BJ (cell line): ENCODE measurements at regions not wholly inside any gene's neighbourhood (a gene's known extent, or its start where the extent isn't known, plus 50 kb on each side); places are given as distances from the start of the nearest gene placed in this dataset.

ENCODE experiments used
- CTCF ChIA-PET: fragments of 350-600 bp; formaldehyde crosslinking; extraction: SDS; loops from one replicate; lab custom pipeline; 2021; ENCODE audit warnings: antibody characterized with exemption, inconsistent platforms; lab: Yijun Ruan, JAX
- POLR2A ChIA-PET: fragments of 300-600 bp; sonication (Branson Sonifier 250); formaldehyde crosslinking; extraction: SDS; loops from one replicate; lab custom pipeline; 2021; ENCODE audit warnings: antibody characterized with exemption; lab: Charles Lee
- DNase-seq: peaks from one replicate; pipeline ENCODE4 v3.0.0-alpha.2; 2011; ENCODE audit warnings: low read depth
- H3K27me3 ChIP-seq: 2 replicates; pipeline ENCODE4 v1.6.0; 2011; ENCODE audit warnings: low read length; ENCODE audit not compliant: control insufficient read depth, insufficient read depth
- H3K36me3 ChIP-seq: 2 replicates; pipeline ENCODE4 v1.5.1; 2011; ENCODE audit warnings: low read length; ENCODE audit not compliant: control insufficient read depth, insufficient read depth
- H3K4me3 ChIP-seq: 2 replicates; pipeline ENCODE4 v1.5.1; 2011; ENCODE audit warnings: low read depth, mild to moderate bottlenecking, control low read depth, low read length
- TF ChIP-seq, protein P1 (sequence below): IDR thresholded peaks from 2 replicates; pipeline ENCODE4 v1.5.1; 2011; ENCODE audit warnings: low read depth, mild to moderate bottlenecking, control low read depth, inconsistent platforms, low read length, moderate library complexity; ENCODE audit not compliant: insufficient read depth

DNA sequence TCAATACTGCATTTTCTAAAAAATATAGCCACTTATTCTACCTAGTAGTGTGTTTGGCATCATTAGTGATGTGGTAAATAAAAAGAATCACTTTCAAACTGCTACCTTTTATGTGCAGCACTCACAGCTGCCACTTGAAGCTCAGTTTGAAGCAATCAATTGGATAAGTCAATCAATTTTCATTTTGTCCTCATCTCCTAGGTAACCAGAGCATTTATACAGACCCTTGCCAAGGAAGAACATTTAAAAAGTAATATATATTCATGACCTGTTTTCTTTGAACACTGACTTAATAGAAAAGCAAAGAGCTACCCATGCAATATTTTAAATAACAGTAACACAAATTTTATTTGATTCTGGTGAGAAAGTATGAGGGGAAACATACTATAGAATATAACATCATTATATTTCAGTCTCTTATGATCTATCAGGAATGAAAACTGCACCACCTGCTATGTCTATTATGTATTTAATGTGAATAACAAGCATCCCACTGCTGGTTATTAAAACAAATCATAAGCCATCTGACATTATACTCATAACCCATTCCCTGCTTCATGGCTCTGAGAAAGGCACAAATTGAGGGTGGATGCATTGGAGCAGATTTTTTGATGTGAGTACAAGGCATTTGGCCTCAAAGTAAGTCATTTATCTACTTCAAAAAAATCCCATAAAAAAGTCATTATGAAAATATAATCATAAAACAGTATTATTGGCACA lies 168.4 kb upstream of the C21orf91 start:
- ChIA-PET CTCF (no interaction called here), POLR2A (no interaction called here)
- TF ChIP-seq, protein P1, sequence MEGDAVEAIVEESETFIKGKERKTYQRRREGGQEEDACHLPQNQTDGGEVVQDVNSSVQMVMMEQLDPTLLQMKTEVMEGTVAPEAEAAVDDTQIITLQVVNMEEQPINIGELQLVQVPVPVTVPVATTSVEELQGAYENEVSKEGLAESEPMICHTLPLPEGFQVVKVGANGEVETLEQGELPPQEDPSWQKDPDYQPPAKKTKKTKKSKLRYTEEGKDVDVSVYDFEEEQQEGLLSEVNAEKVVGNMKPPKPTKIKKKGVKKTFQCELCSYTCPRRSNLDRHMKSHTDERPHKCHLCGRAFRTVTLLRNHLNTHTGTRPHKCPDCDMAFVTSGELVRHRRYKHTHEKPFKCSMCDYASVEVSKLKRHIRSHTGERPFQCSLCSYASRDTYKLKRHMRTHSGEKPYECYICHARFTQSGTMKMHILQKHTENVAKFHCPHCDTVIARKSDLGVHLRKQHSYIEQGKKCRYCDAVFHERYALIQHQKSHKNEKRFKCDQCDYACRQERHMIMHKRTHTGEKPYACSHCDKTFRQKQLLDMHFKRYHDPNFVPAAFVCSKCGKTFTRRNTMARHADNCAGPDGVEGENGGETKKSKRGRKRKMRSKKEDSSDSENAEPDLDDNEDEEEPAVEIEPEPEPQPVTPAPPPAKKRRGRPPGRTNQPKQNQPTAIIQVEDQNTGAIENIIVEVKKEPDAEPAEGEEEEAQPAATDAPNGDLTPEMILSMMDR: no peak
- Histone ChIP-seq H3K36me3 (no peaks in the 10 kb centered on the region), H3K4me3 (no peak overlapping the region), H3K27me3 (no peaks in the 10 kb centered on the region)
- DNase-seq: no peak

DNA sequence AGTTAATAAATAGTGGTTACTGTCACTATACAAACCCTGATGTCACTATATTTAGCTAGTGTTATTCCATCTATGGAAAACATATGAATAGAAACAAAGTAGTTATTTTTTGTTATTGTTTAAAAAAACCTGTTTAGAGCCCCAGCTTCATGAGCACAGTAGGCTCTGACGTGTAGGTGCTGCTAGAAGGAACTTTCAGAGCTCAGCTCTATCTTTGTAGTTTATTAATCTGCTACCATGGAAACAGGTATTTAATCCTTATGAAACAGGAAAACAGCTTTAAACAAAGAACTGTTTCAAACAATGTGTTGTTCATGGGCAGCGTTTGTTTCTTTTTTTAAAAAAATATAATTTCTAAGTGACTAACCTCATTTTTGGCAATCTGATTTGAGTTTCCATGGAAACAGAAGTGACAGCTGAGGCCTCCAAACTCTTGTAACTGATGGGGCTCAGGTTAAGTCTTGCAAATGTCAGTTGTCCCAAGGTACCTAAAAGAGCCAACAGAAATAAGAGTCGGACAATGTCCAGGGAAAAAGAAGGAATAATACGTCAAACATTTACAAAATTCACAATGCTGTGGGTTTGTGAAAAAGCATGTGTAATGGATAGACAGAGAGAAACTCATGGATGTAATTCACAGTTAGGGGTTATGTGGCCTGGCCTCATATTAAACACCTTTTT lies 162.0 kb upstream of the C21orf91 start:
- POLR2A ChIA-PET: no interaction called here
- TF ChIP-seq, protein P1: no peak
- CTCF ChIA-PET: no interaction called here

DNA sequence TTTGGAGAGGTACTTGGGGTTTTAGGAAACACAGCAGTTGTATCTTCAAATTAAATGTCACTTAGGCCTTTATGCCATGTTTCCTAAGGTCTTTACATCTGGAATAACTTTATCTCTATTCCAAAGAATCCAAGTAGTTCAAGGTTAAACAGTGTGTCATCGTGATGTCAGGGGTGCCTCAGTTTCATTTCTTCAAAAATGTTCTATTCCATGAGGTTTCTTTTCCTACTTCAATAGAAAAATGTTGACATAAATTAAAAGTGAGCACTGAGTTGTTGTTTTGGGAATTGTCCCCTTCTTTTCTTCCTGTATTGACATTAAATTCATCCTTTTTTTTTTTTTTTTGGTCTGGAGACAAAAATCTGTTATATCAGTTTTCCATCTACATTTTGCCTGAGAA lies 160.6 kb upstream of the C21orf91 start:
- POLR2A ChIA-PET: no interaction called here

More for the DNA sequence above, 162.0 kb upstream of the C21orf91 start:
- H3K4me3 ChIP-seq: no peak overlapping the region
- no peaks in the 10 kb centered on the region for H3K36me3 ChIP-seq
- no peaks in the 10 kb centered on the region for H3K27me3 ChIP-seq
- DNase-seq: no peak

DNA sequence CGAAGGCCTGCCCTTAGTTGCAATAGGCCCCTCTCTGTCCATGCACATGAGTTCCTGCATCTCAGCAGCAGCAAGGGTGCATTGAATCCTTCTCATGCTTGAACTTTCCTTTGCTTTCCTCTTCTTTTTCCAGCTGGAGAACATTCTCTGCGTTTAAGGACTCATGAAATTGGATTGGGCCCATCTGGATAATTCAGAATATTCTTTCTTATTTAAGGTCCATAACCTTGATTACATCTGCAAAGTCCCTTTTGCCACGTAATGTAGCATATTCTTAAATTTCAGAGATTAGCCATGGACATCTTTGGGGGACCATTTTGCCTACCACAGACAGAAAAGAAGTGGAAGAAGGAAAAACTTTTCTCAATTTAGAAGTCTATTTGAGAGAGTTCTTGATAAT lies 159.7 kb upstream of the C21orf91 start:
- DNase-seq: no peak
- Histone ChIP-seq H3K36me3 (no peaks in the 10 kb centered on the region), H3K4me3 (no peak overlapping the region), H3K27me3 (no peaks in the 10 kb centered on the region)
- TF ChIP-seq, protein P1: no peak
- POLR2A ChIA-PET: no interaction called here
- CTCF ChIA-PET: no interaction called here

More for the DNA sequence above, 160.6 kb upstream of the C21orf91 start:
- H3K36me3 ChIP-seq: no peaks in the 10 kb centered on the region
- TF ChIP-seq, protein P1: no peak
- CTCF ChIA-PET: no interaction called here
- H3K4me3 ChIP-seq: no peak overlapping the region
- H3K27me3 ChIP-seq: no peaks in the 10 kb centered on the region
- no peak for DNase-seq

DNA sequence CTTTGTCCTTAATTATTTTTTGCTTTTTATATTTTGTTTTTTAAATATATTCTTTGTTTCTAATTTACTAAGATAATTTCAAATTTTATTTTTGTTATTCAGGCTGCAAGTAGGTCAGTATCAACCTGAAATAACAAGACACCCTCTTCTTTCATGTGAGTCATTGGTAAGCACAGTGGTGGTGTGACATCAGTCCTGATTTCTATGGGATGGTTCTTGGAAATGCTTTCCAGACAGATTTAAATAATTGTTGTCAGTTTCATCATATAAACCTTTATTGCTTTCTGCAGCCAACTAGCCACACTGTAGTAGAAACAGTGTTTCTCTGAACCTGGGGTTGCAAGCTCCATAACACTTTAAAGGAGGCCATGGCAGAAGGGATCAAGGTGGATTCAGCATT lies 157.5 kb upstream of the C21orf91 start:
- ChIA-PET CTCF (no interaction called here), POLR2A (no interaction called here)
- no peak for DNase-seq
- Histone ChIP-seq H3K27me3 (no peaks in the 10 kb centered on the region), H3K36me3 (no peaks in the 10 kb centered on the region), H3K4me3 (no peak overlapping the region)
- TF ChIP-seq, protein P1: no peak
